ENCODE measurements at regions not wholly inside any gene's neighbourhood (a gene's known extent, or its start where the extent isn't known, plus 50 kb on each side); places are given as distances from the start of the nearest gene placed in this dataset.

GRCh38 chr1:60731321-60731720, 351.0 kb upstream of the NFIA start:
- TF ChIP-seq, protein P1, sequence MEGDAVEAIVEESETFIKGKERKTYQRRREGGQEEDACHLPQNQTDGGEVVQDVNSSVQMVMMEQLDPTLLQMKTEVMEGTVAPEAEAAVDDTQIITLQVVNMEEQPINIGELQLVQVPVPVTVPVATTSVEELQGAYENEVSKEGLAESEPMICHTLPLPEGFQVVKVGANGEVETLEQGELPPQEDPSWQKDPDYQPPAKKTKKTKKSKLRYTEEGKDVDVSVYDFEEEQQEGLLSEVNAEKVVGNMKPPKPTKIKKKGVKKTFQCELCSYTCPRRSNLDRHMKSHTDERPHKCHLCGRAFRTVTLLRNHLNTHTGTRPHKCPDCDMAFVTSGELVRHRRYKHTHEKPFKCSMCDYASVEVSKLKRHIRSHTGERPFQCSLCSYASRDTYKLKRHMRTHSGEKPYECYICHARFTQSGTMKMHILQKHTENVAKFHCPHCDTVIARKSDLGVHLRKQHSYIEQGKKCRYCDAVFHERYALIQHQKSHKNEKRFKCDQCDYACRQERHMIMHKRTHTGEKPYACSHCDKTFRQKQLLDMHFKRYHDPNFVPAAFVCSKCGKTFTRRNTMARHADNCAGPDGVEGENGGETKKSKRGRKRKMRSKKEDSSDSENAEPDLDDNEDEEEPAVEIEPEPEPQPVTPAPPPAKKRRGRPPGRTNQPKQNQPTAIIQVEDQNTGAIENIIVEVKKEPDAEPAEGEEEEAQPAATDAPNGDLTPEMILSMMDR (conservative IDR thresholded peaks at IDR 0.05; ENCODE audit: low read depth, low read length), result no peak
- no peak for TF ChIP-seq EZH2 (IDR thresholded peaks at IDR 0.05; ENCODE audit: borderline replicate concordance, low read depth, low read length, poor library complexity, severe bottlenecking)

Data from A673 (cell line).